ENCODE measurements at regions not wholly inside any gene's neighbourhood (a gene's known extent, or its start where the extent isn't known, plus 50 kb on each side); places are given as distances from the start of the nearest gene placed in this dataset.

GRCh38 chr9:89777544-89777943, 172.7 kb downstream of the GADD45G start:
- TF ChIP-seq GATA3 (IDR thresholded peaks at IDR 0.05; ENCODE audit: low read depth, low read length) (no peak), GATA2 (IDR thresholded peaks at IDR 0.05; ENCODE audit: low read depth, low read length) (no peak)

GRCh38 chr9:89778100-89779090, 173.6 kb downstream of the GADD45G start:
- TF ChIP-seq GATA2 (IDR thresholded peaks at IDR 0.05; ENCODE audit: low read depth, low read length) (peak; percentile 100), GATA3 (IDR thresholded peaks at IDR 0.05; ENCODE audit: low read depth, low read length) (peak; percentile 99)

- TF ChIP-seq GATA2 (IDR thresholded peaks at IDR 0.05; ENCODE audit: low read depth, low read length) = no peak
- no peak for TF ChIP-seq GATA3 (IDR thresholded peaks at IDR 0.05; ENCODE audit: low read depth, low read length)
Measured at GRCh38 chr9:89779405-89780203, 174.8 kb downstream of the GADD45G start.

GRCh38 chr9:89780959-89781358, 176.1 kb downstream of the GADD45G start:
- TF ChIP-seq GATA2 (IDR thresholded peaks at IDR 0.05; ENCODE audit: low read depth, low read length) (no peak), GATA3 (IDR thresholded peaks at IDR 0.05; ENCODE audit: low read depth, low read length) (no peak)

GRCh38 chr9:89781838-89782540, 177.2 kb downstream of the GADD45G start:
- TF ChIP-seq GATA2 (IDR thresholded peaks at IDR 0.05; ENCODE audit: low read depth, low read length) (no peak), GATA3 (IDR thresholded peaks at IDR 0.05; ENCODE audit: low read depth, low read length) (no peak)

- no peak for TF ChIP-seq GATA2 (IDR thresholded peaks at IDR 0.05; ENCODE audit: low read depth, low read length)
- TF ChIP-seq GATA3 (IDR thresholded peaks at IDR 0.05; ENCODE audit: low read depth, low read length) = no peak
Measured at GRCh38 chr9:89786655-89787054, 181.8 kb downstream of the GADD45G start.

GRCh38 chr9:89787595-89787994, 182.8 kb downstream of the GADD45G start:
- TF ChIP-seq GATA3 (IDR thresholded peaks at IDR 0.05; ENCODE audit: low read depth, low read length) (no peak), GATA2 (IDR thresholded peaks at IDR 0.05; ENCODE audit: low read depth, low read length) (no peak)

GRCh38 chr9:89788434-89788833, 183.6 kb downstream of the GADD45G start:
- TF ChIP-seq GATA3 (IDR thresholded peaks at IDR 0.05; ENCODE audit: low read depth, low read length) (no peak), GATA2 (IDR thresholded peaks at IDR 0.05; ENCODE audit: low read depth, low read length) (no peak)

- TF ChIP-seq GATA2 (IDR thresholded peaks at IDR 0.05; ENCODE audit: low read depth, low read length) (no peak), GATA3 (IDR thresholded peaks at IDR 0.05; ENCODE audit: low read depth, low read length) (no peak)
Measured at GRCh38 chr9:89789922-89790510, 185.2 kb downstream of the GADD45G start.

GRCh38 chr9:89790542-89791109, 185.8 kb downstream of the GADD45G start:
- TF ChIP-seq GATA2 (IDR thresholded peaks at IDR 0.05; ENCODE audit: low read depth, low read length) = no peak
- no peak for TF ChIP-seq GATA3 (IDR thresholded peaks at IDR 0.05; ENCODE audit: low read depth, low read length)

GRCh38 chr9:89791754-89792153, 186.9 kb downstream of the GADD45G start:
- TF ChIP-seq GATA3 (IDR thresholded peaks at IDR 0.05; ENCODE audit: low read depth, low read length) = no peak
- TF ChIP-seq GATA2 (IDR thresholded peaks at IDR 0.05; ENCODE audit: low read depth, low read length) = no peak

- TF ChIP-seq GATA2 (IDR thresholded peaks at IDR 0.05; ENCODE audit: low read depth, low read length) = no peak
- TF ChIP-seq GATA3 (IDR thresholded peaks at IDR 0.05; ENCODE audit: low read depth, low read length) = no peak
Measured at GRCh38 chr9:89792189-89793123, 187.6 kb downstream of the GADD45G start.

Data from SH-SY5Y (cell line).